ENCODE measurements at regions not wholly inside any gene's neighbourhood (a gene's known extent, or its start where the extent isn't known, plus 50 kb on each side); places are given as distances from the start of the nearest gene placed in this dataset.

DNA sequence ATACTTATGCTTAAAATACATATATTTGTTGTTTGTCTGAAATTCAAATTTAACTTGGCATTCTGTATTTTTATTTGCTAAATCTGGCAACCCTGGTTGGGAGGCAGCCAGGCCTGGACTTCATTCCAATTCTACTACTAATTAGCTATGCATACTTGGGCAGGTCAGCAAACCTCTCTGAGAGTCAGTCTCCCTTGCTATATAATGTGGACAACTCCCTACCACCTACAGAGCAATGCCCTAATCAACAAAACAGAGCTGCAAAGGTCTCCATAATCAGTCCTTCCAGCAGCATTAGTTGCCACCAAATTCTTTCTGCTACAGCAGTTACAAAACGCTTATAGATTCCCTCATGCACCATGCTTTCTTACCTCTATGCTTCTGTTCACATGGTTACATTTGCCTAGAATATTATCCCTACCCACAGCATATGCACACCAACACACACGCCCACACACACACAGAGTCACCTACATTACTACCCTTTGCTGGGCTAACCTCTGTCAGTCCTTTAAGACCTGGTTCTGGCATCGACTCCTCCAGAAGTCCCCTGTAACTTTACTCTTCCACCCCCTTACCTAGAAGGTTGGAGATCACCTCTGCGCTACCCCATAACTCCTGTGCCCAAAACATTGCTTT is 188.7 kb downstream of the FGFR2 start:
- TF ChIP-seq, protein P1, sequence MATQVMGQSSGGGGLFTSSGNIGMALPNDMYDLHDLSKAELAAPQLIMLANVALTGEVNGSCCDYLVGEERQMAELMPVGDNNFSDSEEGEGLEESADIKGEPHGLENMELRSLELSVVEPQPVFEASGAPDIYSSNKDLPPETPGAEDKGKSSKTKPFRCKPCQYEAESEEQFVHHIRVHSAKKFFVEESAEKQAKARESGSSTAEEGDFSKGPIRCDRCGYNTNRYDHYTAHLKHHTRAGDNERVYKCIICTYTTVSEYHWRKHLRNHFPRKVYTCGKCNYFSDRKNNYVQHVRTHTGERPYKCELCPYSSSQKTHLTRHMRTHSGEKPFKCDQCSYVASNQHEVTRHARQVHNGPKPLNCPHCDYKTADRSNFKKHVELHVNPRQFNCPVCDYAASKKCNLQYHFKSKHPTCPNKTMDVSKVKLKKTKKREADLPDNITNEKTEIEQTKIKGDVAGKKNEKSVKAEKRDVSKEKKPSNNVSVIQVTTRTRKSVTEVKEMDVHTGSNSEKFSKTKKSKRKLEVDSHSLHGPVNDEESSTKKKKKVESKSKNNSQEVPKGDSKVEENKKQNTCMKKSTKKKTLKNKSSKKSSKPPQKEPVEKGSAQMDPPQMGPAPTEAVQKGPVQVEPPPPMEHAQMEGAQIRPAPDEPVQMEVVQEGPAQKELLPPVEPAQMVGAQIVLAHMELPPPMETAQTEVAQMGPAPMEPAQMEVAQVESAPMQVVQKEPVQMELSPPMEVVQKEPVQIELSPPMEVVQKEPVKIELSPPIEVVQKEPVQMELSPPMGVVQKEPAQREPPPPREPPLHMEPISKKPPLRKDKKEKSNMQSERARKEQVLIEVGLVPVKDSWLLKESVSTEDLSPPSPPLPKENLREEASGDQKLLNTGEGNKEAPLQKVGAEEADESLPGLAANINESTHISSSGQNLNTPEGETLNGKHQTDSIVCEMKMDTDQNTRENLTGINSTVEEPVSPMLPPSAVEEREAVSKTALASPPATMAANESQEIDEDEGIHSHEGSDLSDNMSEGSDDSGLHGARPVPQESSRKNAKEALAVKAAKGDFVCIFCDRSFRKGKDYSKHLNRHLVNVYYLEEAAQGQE (IDR thresholded peaks at IDR 0.05; ENCODE audit: borderline replicate concordance) = no peak
- TF ChIP-seq, protein P2, sequence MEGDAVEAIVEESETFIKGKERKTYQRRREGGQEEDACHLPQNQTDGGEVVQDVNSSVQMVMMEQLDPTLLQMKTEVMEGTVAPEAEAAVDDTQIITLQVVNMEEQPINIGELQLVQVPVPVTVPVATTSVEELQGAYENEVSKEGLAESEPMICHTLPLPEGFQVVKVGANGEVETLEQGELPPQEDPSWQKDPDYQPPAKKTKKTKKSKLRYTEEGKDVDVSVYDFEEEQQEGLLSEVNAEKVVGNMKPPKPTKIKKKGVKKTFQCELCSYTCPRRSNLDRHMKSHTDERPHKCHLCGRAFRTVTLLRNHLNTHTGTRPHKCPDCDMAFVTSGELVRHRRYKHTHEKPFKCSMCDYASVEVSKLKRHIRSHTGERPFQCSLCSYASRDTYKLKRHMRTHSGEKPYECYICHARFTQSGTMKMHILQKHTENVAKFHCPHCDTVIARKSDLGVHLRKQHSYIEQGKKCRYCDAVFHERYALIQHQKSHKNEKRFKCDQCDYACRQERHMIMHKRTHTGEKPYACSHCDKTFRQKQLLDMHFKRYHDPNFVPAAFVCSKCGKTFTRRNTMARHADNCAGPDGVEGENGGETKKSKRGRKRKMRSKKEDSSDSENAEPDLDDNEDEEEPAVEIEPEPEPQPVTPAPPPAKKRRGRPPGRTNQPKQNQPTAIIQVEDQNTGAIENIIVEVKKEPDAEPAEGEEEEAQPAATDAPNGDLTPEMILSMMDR (IDR thresholded peaks at IDR 0.05; ENCODE audit: poor library complexity, severe bottlenecking) = no peak
- no peak for TF ChIP-seq RAD21 (conservative IDR thresholded peaks at IDR 0.05)
- TF ChIP-seq POLR2AphosphoS5 (IDR thresholded peaks at IDR 0.05) = no peak
- TF ChIP-seq MXI1 (conservative IDR thresholded peaks at IDR 0.05; ENCODE audit: poor library complexity, severe bottlenecking) = no peak
- no peak for TF ChIP-seq EZH2 (IDR thresholded peaks at IDR 0.05; ENCODE audit: borderline replicate concordance, insufficient read depth, low read length, poor library complexity, severe bottlenecking)
